ENCODE measurements at regions not wholly inside any gene's neighbourhood (a gene's known extent, or its start where the extent isn't known, plus 50 kb on each side); places are given as distances from the start of the nearest gene placed in this dataset.

DNA sequence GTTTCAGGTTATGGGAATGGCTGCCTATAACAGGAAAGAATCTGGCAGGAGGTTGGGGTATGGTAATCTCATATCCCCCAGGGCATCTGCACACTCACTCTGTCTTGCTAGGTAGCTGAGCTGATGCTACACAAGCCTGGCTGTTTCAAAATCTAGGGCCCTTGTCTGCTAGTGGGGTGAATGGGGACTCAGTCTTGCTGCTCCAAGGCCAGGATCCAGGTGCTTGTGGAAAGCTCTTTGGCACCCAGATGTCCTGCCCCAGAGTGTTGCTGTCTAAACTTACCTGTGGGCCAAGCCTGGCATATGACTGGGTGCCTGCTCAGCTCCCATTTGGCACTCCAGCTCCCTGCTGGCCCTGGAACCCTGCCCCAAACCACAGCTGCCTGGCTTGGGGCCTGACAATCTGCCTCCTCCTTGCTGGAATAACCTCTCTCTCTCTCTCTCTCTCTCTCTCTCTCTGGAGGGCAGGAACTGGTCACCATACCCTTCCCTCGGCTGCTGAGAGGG lies 158.1 kb upstream of the TSC22D1 start:
- H3K36me3 ChIP-seq (ENCODE audit: insufficient read depth, low read length): no peaks in the 10 kb centered on the region
- no peaks in the 10 kb centered on the region for H3K79me2 ChIP-seq (ENCODE audit: insufficient read depth, low read length)
- no peaks in the 10 kb centered on the region for H3F3A ChIP-seq (ENCODE audit: insufficient read depth, low read length)
- no peaks in the 10 kb centered on the region for H4K20me1 ChIP-seq (ENCODE audit: insufficient read depth, low read length)
- no peak overlapping the region for H3K4me2 ChIP-seq (ENCODE audit: low read length)
- no peak overlapping the region for H2AFZ ChIP-seq (ENCODE audit: low read length)
- no peak overlapping the region for H3K4me3 ChIP-seq (ENCODE audit: low read depth, low read length, poor library complexity, severe bottlenecking)
- H3K4me1 ChIP-seq (ENCODE audit: insufficient read depth, low read length, severe bottlenecking): no peaks in the 10 kb centered on the region
- H3K9me2 ChIP-seq (ENCODE audit: low read depth, low read length): no peaks in the 10 kb centered on the region
- H3K9ac ChIP-seq (ENCODE audit: low read length): no peak overlapping the region
- no peak overlapping the region for H3K27ac ChIP-seq (ENCODE audit: low read depth, low read length, poor library complexity, severe bottlenecking)
- H3K27me3 ChIP-seq (ENCODE audit: insufficient read depth, low read length): no peaks in the 10 kb centered on the region
- no peaks in the 10 kb centered on the region for H3K9me3 ChIP-seq (ENCODE audit: low read length)
- TF ChIP-seq CTCF (IDR thresholded peaks at IDR 0.05; ENCODE audit: low read length) (no peak), EZH2 (IDR thresholded peaks at IDR 0.05; ENCODE audit: borderline replicate concordance, low read length) (no peak)

- H3K79me2 ChIP-seq (ENCODE audit: insufficient read depth, low read length): no peaks in the 10 kb centered on the region
- no peak overlapping the region for H3K9ac ChIP-seq (ENCODE audit: low read length)
- no peaks in the 10 kb centered on the region for H3K27me3 ChIP-seq (ENCODE audit: insufficient read depth, low read length)
- TF ChIP-seq CTCF (IDR thresholded peaks at IDR 0.05; ENCODE audit: low read length): no peak
- TF ChIP-seq EZH2 (IDR thresholded peaks at IDR 0.05; ENCODE audit: borderline replicate concordance, low read length): no peak
- H4K20me1 ChIP-seq (ENCODE audit: insufficient read depth, low read length): no peaks in the 10 kb centered on the region
- no peak overlapping the region for H3K27ac ChIP-seq (ENCODE audit: low read depth, low read length, poor library complexity, severe bottlenecking)
- H2AFZ ChIP-seq (ENCODE audit: low read length): no peak overlapping the region
- H3K9me3 ChIP-seq (ENCODE audit: low read length): no peaks in the 10 kb centered on the region
- H3K4me3 ChIP-seq (ENCODE audit: low read depth, low read length, poor library complexity, severe bottlenecking): no peak overlapping the region
- no peaks in the 10 kb centered on the region for H3K36me3 ChIP-seq (ENCODE audit: insufficient read depth, low read length)
- H3K4me1 ChIP-seq (ENCODE audit: insufficient read depth, low read length, severe bottlenecking): no peaks in the 10 kb centered on the region
- H3K9me2 ChIP-seq (ENCODE audit: low read depth, low read length): no peaks in the 10 kb centered on the region
- H3F3A ChIP-seq (ENCODE audit: insufficient read depth, low read length): no peaks in the 10 kb centered on the region
- no peak overlapping the region for H3K4me2 ChIP-seq (ENCODE audit: low read length)
Measured at GRCh38 chr13:44732503-44733098, 156.5 kb upstream of the TSC22D1 start.

- no peaks in the 10 kb centered on the region for H3K36me3 ChIP-seq (ENCODE audit: insufficient read depth, low read length)
- no peaks in the 10 kb centered on the region for H3F3A ChIP-seq (ENCODE audit: insufficient read depth, low read length)
- H3K4me1 ChIP-seq (ENCODE audit: insufficient read depth, low read length, severe bottlenecking): no peaks in the 10 kb centered on the region
- no peaks in the 10 kb centered on the region for H4K20me1 ChIP-seq (ENCODE audit: insufficient read depth, low read length)
- no peaks in the 10 kb centered on the region for H3K27me3 ChIP-seq (ENCODE audit: insufficient read depth, low read length)
- no peaks in the 10 kb centered on the region for H3K9me3 ChIP-seq (ENCODE audit: low read length)
- no peak overlapping the region for H2AFZ ChIP-seq (ENCODE audit: low read length)
- H3K4me3 ChIP-seq (ENCODE audit: low read depth, low read length, poor library complexity, severe bottlenecking): no peak overlapping the region
- H3K27ac ChIP-seq (ENCODE audit: low read depth, low read length, poor library complexity, severe bottlenecking): no peak overlapping the region
- TF ChIP-seq CTCF (IDR thresholded peaks at IDR 0.05; ENCODE audit: low read length) (no peak), EZH2 (IDR thresholded peaks at IDR 0.05; ENCODE audit: borderline replicate concordance, low read length) (no peak)
- H3K9me2 ChIP-seq (ENCODE audit: low read depth, low read length): no peaks in the 10 kb centered on the region
- no peak overlapping the region for H3K9ac ChIP-seq (ENCODE audit: low read length)
- H3K4me2 ChIP-seq (ENCODE audit: low read length): no peak overlapping the region
- H3K79me2 ChIP-seq (ENCODE audit: insufficient read depth, low read length): no peaks in the 10 kb centered on the region
Measured at GRCh38 chr13:44730851-44731250, 154.7 kb upstream of the TSC22D1 start.

Measured in OCI-LY1 (cell line).